CD14-positive monocyte (primary cell): ENCODE measurements at regions not wholly inside any gene's neighbourhood (a gene's known extent, or its start where the extent isn't known, plus 50 kb on each side); places are given as distances from the start of the nearest gene placed in this dataset.

Experiments
- DNase-seq, 3 donors: peaks; one replicate each; pipeline ENCODE4 v3.0.0-alpha.2; 2011 to 2022
- H2AFZ ChIP-seq: 2 replicates; pipeline ENCODE4 v1.6.0; 2012; ENCODE audit warnings: mild to moderate bottlenecking, low read depth, low read length, inconsistent platforms; ENCODE audit not compliant: insufficient read depth, poor library complexity, severe bottlenecking
- H3K27ac ChIP-seq, 2 donors: 1 replicate in 1 of 2; 2 replicates in 1 of 2; pipeline ENCODE4 v1.5.1; 2012 to 2013; ENCODE audit warnings: low read length in 2 of 2, control low read depth in 1 of 2, inconsistent platforms in 1 of 2, low read depth in 1 of 2, mild to moderate bottlenecking in 1 of 2
- H3K27me3 ChIP-seq, 2 donors: one replicate each; pipeline versions ENCODE4 v1.6.0 to v1.6.1; 2011 to 2013; ENCODE audit warnings: low read length in 2 of 2; ENCODE audit not compliant: control insufficient read depth in 2 of 2, insufficient read depth in 2 of 2
- H3K36me3 ChIP-seq, 2 donors: replicated peaks in 1 of 2; 1 replicate in 1 of 2; 2 replicates in 1 of 2; pipeline versions ENCODE4 v1.5.1 to v1.6.1; 2012 to 2013; ENCODE audit warnings: low read length in 2 of 2, control low read depth in 1 of 2, inconsistent platforms in 1 of 2, mild to moderate bottlenecking in 1 of 2; ENCODE audit not compliant: insufficient read depth in 2 of 2, control insufficient read depth in 1 of 2
- H3K4me1 ChIP-seq, 2 donors: 1 replicate in 1 of 2; 2 replicates in 1 of 2; pipeline versions ENCODE4 v1.5.1 to v1.6.1; 2012 to 2013; ENCODE audit warnings: low read length in 2 of 2, control low read depth in 1 of 2, inconsistent platforms in 1 of 2, mild to moderate bottlenecking in 1 of 2, moderate library complexity in 1 of 2; ENCODE audit not compliant: insufficient read depth in 2 of 2, control insufficient read depth in 1 of 2
- H3K4me2 ChIP-seq: replicated peaks from 2 replicates; pipeline ENCODE3; 2012; ENCODE audit warnings: low read length, moderate library complexity, mild to moderate bottlenecking; ENCODE audit not compliant: poor library complexity, severe bottlenecking; ENCODE audit errors: extremely low read depth
- H3K4me3 ChIP-seq, 3 experiments: fragments of 200-600 bp in 1 of 3; sonication (generic) in 1 of 3; replicated peaks in 1 of 3; 1 replicate in 2 of 3; 2 replicates in 1 of 3; pipeline ENCODE4 v1.5.1; 2011 to 2013; ENCODE audit warnings: low read length in 3 of 3, mild to moderate bottlenecking in 3 of 3, control low read depth in 2 of 3, low read depth in 2 of 3, inconsistent platforms in 1 of 3, moderate library complexity in 1 of 3
- H3K79me2 ChIP-seq: 2 replicates; pipeline ENCODE4 v1.6.0; 2012; ENCODE audit warnings: mild to moderate bottlenecking, control low read depth, inconsistent platforms, low read length, moderate library complexity; ENCODE audit not compliant: insufficient read depth
- H3K9ac ChIP-seq: 2 replicates; pipeline ENCODE4 v1.6.0; 2017; ENCODE audit warnings: low read length, mild to moderate bottlenecking; ENCODE audit not compliant: insufficient read depth, poor library complexity, severe bottlenecking
- H3K9me3 ChIP-seq, 2 donors: replicated peaks in 1 of 2; 1 replicate in 1 of 2; 2 replicates in 1 of 2; pipeline versions ENCODE4 v1.5.1 to v1.6.1; 2012 to 2013; ENCODE audit warnings: low read length in 2 of 2, control low read depth in 1 of 2; ENCODE audit not compliant: control insufficient read depth in 1 of 2, insufficient read depth in 1 of 2
- H4K20me1 ChIP-seq: 2 replicates; pipeline ENCODE4 v1.6.0; 2012; ENCODE audit warnings: mild to moderate bottlenecking, low read length, control low read depth, moderate library complexity; ENCODE audit not compliant: insufficient read depth
- H3K27ac Mint-ChIP-seq, 7 donors: one replicate each; pipeline ENCODE4 v1.8.0; 2020; ENCODE audit warnings: mild to moderate bottlenecking in 7 of 7, mixed read lengths in 7 of 7, moderate library complexity in 6 of 7, inconsistent platforms in 2 of 7
- H3K27me3 Mint-ChIP-seq, 3 donors: one replicate each; pipeline ENCODE4 v1.8.0; 2021 to 2022; ENCODE audit warnings: low read depth in 3 of 3, mild to moderate bottlenecking in 3 of 3, mixed read lengths in 3 of 3, moderate library complexity in 3 of 3, inconsistent platforms in 1 of 3
- H3K36me3 Mint-ChIP-seq, 2 donors: one replicate each; pipeline ENCODE4 v1.8.0; 2020; ENCODE audit warnings: mixed read lengths in 2 of 2, inconsistent platforms in 1 of 2, mild to moderate bottlenecking in 1 of 2
- H3K4me1 Mint-ChIP-seq: one replicate; pipeline ENCODE4 v1.8.0; 2020; ENCODE audit warnings: mild to moderate bottlenecking, mixed read lengths
- H3K4me3 Mint-ChIP-seq, 2 donors: one replicate each; pipeline ENCODE4 v1.8.0; 2020; ENCODE audit warnings: mild to moderate bottlenecking in 2 of 2, mixed read lengths in 2 of 2, moderate library complexity in 1 of 2
- H3K9me3 Mint-ChIP-seq, 7 donors: one replicate each; pipeline ENCODE4 v1.8.0; 2020 to 2022; ENCODE audit warnings: mixed read lengths in 7 of 7, mild to moderate bottlenecking in 6 of 7, moderate library complexity in 6 of 7, inconsistent platforms in 2 of 7
- CTCF ChIP-seq: fragments of 200-600 bp; IDR thresholded peaks from one replicate; pipeline ENCODE4 v1.8.0; 2022; ENCODE audit warnings: antibody characterized with exemption, mild to moderate bottlenecking
- WGBS: methylation state at CpG from one replicate; pipeline ENCODE4 v1.1.5; 2013; ENCODE audit warnings: missing lambda C conversion rate; ENCODE audit not compliant: insufficient coverage; 5-methylcytosine and 5-hydroxymethylcytosine counted together
- intact Hi-C, 2 donors: fragments of 100-400 bp; cut with micrococcal nuclease; formaldehyde crosslinking; loops; one replicate each; pipeline versions ENCODE4 v1.15.0 to v1.15.1; 2023

- no peaks in the 10 kb centered on the region for H3K36me3 Mint-ChIP-seq
- TF ChIP-seq CTCF = no peak
Measured at GRCh38 chr11:29486301-29486700, 530.5 kb downstream of the KCNA4 start.

GRCh38 chr11:29485641-29486040 is 531.2 kb downstream of the KCNA4 start:
- Histone ChIP-seq H3K4me1 (no peaks in the 10 kb centered on the region), H3K36me3 (no peaks in the 10 kb centered on the region), H2AFZ (no peak overlapping the region), H3K4me2 (no peak overlapping the region), H3K27ac (no peak overlapping the region), H3K79me2 (no peaks in the 10 kb centered on the region), H3K4me3 (no peak overlapping the region), H3K9me3 (no peaks in the 10 kb centered on the region), H3K27me3 (no peaks in the 10 kb centered on the region), H4K20me1 (no peaks in the 10 kb centered on the region), H3K9ac (no peak overlapping the region)
- Mint-ChIP-seq H3K27ac (no peak overlapping the region), H3K27me3 (peaks cover 0 to 3% (median 2%) of the 10 kb centered on the region in 3 donors), H3K4me1 (no peaks in the 10 kb centered on the region), H3K36me3 (no peaks in the 10 kb centered on the region), H3K4me3 (no peak overlapping the region), H3K9me3 (peaks cover 0 to 2% (median 0%) of the 10 kb centered on the region in 7 donors)
- 94% methylated on average over 2 of the region's 4 CpGs for WGBS
- DNase-seq = no peak
- TF ChIP-seq CTCF = no peak
- intact Hi-C loops = no loop called here

More at GRCh38 chr11:29486301-29486700, 530.5 kb downstream of the KCNA4 start:
- no peak overlapping the region for H3K9ac ChIP-seq
- Mint-ChIP-seq H3K27me3 (peaks cover 0 to 3% (median 2%) of the 10 kb centered on the region in 3 donors), H3K4me3 (no peak overlapping the region), H3K9me3 (peaks cover 0 to 2% (median 0%) of the 10 kb centered on the region in 7 donors), H3K4me1 (no peaks in the 10 kb centered on the region), H3K27ac (no peak overlapping the region)
- H3K36me3 ChIP-seq = no peaks in the 10 kb centered on the region
- intact Hi-C loops = no loop called here
- H3K4me1 ChIP-seq = no peaks in the 10 kb centered on the region
- no peaks in the 10 kb centered on the region for H3K27me3 ChIP-seq
- H3K4me3 ChIP-seq = no peak overlapping the region
- no peak overlapping the region for H3K27ac ChIP-seq
- no peak overlapping the region for H2AFZ ChIP-seq
- H4K20me1 ChIP-seq = no peaks in the 10 kb centered on the region
- no peaks in the 10 kb centered on the region for H3K79me2 ChIP-seq
- H3K9me3 ChIP-seq = no peaks in the 10 kb centered on the region
- no peak for DNase-seq
- H3K4me2 ChIP-seq = no peak overlapping the region
